ENCODE measurements at regions not wholly inside any gene's neighbourhood (a gene's known extent, or its start where the extent isn't known, plus 50 kb on each side); places are given as distances from the start of the nearest gene placed in this dataset.
A peak's percentile ranks its signal among the peaks of the same experiment; 100 is the strongest.

DNA sequence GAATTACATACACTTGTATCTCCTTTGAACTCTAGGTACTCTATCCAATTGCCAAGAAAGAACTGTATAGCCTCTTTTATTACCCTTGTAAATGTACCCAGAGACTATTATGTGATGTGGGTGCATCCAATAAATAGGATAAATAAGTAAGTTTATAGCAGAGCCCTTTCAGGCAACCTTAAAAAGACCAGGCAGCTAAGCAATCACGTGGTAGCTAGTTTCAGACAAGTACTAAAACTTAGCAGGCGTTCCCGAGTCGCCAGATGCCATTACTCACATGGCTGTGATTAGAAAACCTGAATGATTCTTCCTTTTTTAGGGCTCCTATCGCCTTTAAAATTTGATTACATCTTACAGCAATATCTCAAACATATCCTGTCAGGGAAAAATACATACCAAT, 1303.0 kb downstream of the EFNB2 start:
- DNase-seq = no peak

DNA sequence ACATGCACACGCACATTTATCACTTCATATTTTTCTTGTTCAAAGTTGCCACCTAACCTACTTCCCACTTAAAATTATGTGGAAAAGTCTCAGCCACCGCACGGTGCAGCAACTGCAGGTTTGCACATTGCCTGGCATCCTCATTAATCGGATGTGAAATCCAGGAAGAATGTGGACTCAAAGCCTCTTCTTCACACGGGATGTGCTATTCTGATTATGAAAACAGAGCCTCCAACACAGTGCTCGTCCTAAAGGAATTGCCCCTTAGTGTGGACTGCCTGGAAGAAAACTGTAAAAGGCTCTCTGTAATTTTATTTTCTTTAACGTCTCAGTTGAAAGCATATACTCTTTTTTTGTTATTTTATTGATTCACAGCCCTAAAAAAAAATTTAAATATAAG, 1303.5 kb downstream of the EFNB2 start:
- no peak for DNase-seq

DNA sequence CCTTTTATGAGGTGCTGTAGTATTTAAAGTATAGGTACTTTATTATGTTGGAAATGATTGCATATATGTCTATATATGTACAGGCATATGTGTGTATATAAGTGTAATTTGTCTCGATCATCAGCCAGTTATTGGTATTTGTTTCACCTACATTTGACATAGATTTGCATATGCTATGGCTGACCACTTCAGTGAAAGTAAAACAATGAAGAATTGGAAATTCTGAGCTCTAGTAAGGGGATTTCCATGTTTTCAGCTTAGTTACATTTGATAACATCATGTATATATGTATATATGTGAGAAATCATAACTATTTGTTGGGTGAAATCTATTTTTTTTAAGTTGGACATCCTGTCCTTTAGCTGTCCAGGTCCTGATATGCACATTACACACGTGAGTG, 1303.9 kb downstream of the EFNB2 start:
- DNase-seq = no peak

DNA sequence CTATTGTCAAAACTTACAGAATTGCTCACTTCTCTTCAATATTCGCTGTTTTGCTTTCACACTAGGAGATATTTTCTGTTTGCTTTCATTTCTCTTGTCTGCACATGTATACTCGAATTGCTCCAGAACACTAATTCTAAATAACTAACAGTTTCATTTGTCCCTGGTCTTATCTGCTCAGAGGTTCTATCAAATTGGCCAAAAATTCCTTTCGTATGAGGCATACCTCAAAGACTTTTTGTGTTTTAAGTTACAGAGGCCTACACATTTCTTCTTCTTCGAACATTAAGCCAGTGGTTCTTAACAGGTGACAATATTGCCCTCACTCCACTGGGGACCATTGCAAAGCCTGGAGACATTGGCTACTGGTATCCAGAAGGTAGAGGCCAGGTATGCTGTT, 1314.6 kb downstream of the EFNB2 start:
- no peak for DNase-seq

DNA sequence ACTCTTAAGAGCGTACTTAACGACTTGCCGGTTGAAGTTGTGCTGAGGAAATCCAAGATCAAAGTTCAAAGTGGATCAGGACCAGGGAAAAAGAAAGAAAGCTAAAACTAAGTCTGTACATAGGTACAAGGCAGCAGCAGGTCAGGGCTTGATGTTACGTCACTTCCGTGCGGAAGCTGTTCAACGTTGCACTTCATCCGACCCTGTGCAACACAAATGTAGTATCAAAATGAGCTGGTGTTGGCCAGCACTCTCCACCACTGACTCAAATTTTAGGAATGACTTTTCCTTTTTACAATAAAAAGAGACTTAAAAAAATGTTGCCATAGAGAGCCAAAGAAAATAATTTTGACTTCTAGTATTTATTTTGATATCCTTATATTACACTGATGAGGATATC, 1315.4 kb downstream of the EFNB2 start:
- no peak for DNase-seq

DNA sequence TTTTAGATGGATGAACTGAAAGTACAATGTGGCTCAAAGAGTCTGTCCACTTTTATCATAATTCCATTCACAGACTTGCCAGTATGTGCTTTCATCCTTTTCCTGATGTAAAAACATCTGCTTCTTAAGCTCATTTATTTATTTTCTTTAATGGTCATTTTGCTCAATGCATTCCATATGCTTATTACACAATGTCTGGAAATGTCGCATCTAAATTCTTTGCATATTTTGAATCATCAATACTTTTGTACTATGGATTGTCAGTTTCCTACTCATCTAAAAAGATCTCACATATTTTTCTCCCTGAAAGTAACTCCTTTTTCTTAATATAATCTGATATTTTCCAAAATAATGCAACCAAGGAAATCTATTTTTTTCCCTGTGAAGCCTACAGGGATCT, 1315.8 kb downstream of the EFNB2 start:
- no peak for DNase-seq

- DNase-seq = no peak
Measured at GRCh38 chr13:105213512-105213911, 1322.0 kb downstream of the EFNB2 start.

- no peak for DNase-seq
Measured at GRCh38 chr13:105207572-105208293, 1327.7 kb downstream of the EFNB2 start.

- no peak for DNase-seq
Measured at GRCh38 chr13:105202354-105202753, 1333.1 kb downstream of the EFNB2 start.

DNA sequence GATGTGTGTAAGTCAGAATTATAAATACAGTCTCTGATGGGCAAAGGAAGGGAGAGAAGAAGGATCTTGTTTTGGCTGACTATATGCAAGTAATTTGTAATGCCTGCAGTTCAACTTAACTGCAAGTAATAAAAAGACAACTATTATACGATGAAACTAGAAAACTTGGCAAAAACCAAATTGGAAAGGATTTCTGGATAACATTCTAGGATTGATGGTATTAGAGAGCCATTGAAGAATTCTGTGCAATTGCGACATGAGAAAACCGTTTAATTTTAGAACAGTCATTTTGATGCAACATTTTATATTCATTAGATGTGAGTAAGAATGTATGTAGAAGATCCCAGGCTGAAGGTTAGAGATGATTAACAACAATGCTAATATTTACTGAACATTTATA, 1334.1 kb downstream of the EFNB2 start:
- no peak for DNase-seq

DNA sequence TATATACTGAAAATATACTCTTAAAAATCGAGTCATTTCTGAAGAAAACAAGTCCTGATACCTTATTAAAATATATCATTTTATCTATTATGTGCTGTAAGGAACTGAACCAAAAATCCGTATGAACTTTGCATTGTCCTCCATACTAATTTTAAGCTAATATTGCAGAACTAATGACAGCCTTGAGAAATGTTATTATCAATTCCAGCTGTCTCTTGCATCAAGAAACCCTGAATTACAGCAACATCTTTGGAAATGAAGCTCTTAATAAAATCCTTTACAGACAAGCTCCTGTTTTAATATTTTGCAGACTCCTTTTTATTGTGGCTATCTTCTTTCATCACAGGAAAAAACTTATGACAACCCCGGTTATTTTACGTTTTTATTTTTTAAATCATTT, 1335.3 kb downstream of the EFNB2 start:
- no peak for DNase-seq

GRCh38 chr13:105196052-105196451, 1339.4 kb downstream of the EFNB2 start:
- no peak for DNase-seq

DNA sequence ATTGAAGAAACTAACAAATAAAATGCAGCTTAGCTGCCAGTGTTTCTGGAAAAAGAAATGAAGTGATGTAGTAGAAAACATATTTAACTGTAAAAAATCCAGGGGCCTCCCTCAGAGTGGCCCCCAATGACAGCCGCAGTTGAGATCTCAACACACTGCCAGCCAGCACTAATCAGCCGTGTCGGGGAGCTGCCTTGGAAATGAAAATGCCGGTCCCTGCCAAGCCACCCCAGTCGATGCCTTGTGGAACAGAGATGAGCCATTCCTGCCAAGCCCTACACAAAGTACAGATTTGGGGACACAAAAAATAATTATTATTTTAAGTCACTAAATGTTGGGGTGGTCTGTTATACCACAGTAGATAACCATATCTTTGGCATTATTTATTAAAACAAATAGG, 1342.4 kb downstream of the EFNB2 start:
- DNase-seq = no peak

GRCh38 chr13:105184201-105184600, 1351.3 kb downstream of the EFNB2 start:
- DNase-seq = no peak

GRCh38 chr13:105177265-105177900, 1358.1 kb downstream of the EFNB2 start:
- no peak for DNase-seq

DNA sequence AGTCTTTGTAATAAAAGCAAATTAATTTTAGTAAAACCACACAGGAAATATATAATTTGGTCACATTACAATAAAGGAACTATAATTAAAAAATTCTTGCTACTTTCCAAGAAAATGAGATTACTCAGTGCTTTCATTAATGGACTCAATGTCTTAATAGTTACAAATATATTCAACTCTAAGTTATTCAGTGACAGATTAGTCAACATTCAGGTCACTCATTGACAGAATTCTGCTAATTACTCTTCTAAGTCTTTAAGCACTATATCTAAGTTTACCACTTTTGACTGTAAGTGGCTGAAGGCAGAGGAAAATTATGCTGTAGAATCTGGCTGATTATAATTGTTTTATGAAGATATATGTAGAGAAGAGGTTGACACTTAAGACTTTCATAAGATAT, 1365.0 kb downstream of the EFNB2 start:
- DNase-seq = no peak

DNA sequence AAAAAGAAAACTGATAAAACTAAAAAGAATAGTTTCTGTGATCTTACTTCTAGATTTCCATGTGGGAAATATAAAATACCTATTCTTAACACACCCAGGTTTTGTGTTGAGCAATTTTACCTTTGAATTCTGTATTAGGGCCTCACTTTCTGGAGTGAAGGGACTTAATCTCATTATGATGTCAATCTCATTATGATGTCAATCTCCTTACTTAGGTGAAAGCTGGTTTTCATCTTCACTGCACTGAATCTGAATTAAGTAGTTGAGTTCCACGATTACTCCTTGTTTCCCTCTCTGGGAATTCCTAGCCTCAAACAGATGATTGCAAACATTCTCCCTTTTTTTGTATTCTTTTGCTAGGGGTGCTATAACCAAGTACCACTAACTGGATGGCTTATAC, 1367.2 kb downstream of the EFNB2 start:
- DNase-seq = no peak

DNA sequence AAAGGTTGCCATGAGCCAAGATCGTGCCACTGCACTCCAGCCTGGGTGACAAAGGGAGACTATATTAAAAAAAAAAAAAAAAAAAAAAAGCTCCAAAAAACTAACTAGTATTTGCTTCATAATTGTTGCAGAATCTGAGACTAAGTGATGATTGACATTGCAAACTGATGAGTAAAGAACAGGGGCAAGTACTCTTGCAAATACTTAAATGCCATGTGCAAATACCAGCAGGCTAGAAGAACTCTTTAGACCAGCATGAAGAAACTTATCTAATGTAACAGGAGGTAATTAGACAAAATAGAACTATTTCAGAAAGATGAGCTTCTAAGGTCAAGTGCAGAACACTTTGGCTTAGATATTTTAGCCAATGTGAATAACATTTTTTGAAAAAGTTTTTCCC, 1368.1 kb downstream of the EFNB2 start:
- no peak for DNase-seq

GRCh38 chr13:105165449-105166125, 1369.9 kb downstream of the EFNB2 start:
- DNase-seq = peak in 1 of 2 donors; percentile 18

DNA sequence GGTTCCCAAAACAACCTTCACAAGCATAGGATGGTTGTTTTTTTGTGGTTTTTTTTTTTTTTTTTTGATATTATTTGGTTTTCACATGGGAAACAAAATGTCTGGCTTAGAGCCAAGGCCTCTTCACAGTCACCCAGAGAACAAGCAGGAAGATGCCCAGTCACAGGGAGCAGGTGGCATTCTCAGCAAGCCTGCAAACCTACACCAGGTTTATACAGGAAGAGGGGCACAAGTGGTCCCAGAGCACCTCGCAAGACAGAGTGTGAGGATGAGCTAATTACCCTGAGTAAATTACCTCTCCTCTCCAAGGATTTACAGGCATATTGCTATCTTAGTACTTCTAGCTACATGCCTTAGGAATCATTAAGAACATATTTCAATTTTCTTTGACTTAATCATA, 1375.6 kb downstream of the EFNB2 start:
- no peak for DNase-seq

DNA sequence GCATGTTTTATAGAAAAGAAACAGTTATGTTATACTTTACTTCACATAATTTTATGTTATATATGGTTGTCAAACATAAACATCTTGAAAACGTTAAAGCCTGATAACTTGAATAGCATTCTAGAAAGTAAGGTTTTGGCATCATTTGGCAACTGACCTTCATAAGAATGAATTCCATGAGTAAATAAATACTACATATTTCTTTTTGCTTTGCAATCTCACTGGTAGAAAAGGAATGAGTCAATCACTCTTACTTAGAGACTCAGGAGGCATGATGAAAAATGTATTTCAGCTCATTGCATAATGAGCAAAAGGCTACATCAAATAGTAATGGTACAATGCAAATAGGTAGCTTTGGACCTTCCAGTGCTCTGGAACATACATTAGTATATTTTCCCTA, 1381.9 kb downstream of the EFNB2 start:
- no peak for DNase-seq

DNA sequence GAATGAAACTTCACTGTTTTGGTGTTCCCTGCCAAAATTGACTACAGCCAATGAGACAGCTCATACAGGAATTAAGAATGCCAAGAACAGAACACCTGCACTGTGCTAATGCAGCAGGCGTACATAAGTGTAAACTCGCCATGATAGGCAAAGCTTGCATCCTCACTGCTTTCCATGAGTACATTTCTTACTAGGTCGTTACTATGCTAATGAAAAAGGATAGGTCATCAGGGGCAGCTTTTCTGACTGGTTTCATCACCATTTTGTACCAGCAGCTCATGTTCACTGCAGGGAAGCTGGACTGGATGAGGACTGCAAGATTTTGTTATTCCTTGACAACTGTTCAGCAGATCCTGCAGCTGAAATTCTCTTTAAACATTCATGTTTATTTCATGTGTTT, 1383.8 kb downstream of the EFNB2 start:
- no peak for DNase-seq

GRCh38 chr13:105147461-105147860, 1388.0 kb downstream of the EFNB2 start:
- DNase-seq = no peak

All from right lung (tissue), 2 donors.